Stimulated activated CD4-positive, alpha-beta T cell treated with anti-CD3 and anti-CD28 coated beads, TNF-alpha, amount 100 ng/mL, for 24 hours (primary cell): ENCODE measurements at regions not wholly inside any gene's neighbourhood (a gene's known extent, or its start where the extent isn't known, plus 50 kb on each side); places are given as distances from the start of the nearest gene placed in this dataset.
"Not testable (repeated sequence)": the region's sequence is repeated elsewhere in the genome, so short reads cannot be mapped to it uniquely, and the experiment has no call there.

Experiments used
- DNase-seq, 3 experiments: peaks; one replicate each; pipeline ENCODE4 v3.0.0-alpha.2; 2020; ENCODE audit warnings: low read depth in 3 of 3

DNA sequence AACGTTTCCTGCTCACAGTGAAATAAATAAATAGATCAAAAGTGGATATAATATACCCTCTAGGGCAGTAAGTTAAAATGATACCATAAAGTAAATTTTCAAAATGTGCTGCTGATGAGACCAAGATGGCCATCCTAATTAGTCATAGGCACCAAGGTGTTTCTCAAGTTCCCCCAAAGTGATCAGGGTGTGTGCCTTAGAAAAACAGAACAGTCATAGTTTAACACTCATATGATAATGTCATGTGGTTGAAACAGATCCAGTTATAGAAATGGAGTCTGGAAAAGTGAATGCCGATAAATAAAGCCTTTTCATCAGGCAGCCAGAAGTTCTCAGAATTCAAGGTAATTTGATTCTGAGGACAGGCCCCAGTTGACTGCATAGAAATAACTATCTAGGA, 161.5 kb upstream of the CDKN2B start:
- DNase-seq, result no peak

DNA sequence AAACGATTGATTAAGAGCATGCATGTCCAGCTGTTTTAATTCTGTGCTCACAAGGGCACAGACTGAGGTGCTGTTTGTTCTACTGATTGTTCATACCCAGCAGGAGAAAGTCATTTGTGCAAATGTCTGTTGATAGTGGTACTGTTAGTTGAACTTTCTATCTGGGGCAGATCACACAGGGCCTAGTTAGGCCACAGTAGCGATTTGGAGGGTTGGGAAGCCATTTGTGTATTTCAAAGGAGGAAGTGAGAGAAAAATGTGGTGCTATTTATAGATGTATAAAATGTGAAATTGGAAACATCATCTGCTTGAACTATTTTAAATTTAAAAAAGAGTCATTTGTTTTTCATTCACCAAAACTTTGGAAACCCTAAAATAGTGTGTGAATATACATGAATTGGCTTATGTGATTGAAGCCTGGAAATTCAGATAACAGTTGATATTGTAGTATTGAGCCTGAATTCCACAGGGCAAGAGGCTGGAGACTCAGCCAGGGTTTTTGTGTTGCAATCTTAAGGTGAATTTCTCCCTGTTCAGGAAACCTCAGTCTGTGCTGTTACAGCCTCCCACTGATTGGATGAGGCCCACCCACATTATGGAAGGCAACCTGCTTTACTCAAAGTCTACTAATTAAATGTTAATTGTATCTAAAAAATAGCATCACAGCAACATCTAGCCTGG, 162.0 kb upstream of the CDKN2B start:
- DNase-seq, result no peak

DNA sequence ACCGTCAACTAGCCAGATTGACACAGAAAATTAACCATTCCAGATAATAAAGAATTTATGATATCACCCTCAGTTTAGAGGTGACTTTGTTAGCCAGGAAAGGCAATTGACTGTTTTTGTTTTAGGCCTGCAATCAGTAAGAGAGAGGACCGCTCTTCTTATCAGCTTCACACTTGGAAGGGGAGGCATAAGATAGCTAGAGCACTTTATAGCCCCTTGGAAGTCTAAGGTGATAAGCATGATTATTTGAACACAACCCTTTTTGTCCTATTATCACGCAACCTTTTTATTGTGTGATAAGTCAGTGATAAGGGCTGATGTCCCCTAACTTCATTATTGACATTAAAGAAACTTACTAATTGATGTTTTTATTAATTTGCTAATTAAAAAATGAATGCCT, 162.6 kb upstream of the CDKN2B start:
- no peak for DNase-seq

DNA sequence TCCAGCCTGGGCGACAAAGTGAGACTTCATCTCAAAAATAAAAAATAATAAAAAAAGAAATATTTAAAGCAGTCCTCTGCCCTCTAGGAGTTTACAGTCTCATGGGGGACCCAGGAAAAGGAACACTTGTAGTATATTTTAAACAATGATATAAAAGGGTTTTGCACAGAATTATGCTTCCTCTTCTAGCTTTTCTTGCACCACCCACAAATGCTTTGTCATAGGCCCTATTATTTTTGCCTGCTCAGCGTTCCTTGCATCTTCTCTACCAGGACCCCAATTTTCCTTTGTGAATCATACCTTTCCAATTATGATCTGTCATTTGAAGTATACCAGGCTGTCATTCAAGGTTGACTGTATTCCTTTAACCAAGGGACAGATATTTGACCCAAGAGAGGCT, 164.8 kb upstream of the CDKN2B start:
- DNase-seq, result no peak

DNA sequence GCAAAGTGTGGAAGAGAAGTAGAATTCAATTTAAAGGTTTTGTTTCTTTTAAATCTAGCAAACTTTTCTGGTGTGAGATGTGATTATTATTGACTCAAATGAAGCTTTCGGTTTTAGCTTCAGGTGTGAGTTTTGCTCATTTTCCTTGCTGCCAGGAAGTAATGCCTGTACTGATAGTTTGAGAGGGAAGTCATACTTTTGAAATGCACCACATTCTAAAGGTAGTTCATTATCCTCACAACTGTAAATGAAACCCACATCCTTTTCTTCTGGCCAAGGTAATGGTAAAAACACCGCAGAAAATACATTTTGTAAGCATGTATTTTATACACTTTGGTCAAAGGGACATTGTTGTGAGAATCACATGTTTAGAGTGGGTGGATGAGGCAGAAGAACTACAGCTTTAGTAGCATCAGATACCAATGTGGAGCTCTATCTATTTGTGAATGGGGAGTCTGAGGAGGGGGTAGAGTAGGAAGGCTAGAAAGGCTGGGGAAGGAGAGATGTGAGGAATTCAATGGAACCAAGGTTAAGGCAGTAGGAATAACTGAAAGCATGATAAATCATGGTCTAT, 167.0 kb upstream of the CDKN2B start:
- no peak for DNase-seq

DNA sequence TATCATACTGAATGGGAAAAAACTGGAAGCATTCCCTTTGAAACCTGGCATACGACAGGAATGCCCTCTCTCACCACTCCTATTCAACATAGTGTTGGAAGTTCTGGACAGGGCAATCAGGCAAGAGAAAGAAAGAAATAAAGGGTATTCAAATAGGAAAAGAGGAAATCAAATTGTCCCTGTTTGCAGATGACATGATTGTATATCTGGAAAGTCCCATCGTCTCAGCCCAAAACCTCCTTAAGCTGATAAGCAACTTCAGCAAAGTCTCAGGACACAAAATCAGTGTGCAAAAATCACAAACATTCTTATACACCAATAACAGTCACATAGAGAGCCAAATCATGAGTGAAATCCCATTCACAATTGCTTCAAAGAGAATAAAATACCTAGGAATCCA, 171.9 kb upstream of the CDKN2B start:
- DNase-seq, result not testable (repeated sequence)

DNA sequence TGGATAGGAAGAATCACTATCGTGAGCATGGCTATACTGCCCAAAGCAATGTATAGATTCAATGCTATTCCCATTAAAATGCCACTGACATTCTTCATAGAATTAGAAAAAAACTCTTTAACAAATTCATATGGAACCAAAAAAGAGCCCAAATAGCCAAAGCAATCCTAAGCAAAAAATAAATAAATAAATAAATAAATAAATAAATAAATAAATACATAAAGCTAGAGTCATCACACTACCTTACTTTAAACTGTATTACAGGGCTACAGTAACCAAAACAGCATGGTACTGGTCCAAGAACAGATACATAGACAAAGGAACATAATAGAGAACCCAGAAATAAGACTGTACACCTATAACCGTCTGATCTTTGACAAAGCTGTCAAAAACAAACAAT, 180.4 kb upstream of the CDKN2B start:
- no peak for DNase-seq

DNA sequence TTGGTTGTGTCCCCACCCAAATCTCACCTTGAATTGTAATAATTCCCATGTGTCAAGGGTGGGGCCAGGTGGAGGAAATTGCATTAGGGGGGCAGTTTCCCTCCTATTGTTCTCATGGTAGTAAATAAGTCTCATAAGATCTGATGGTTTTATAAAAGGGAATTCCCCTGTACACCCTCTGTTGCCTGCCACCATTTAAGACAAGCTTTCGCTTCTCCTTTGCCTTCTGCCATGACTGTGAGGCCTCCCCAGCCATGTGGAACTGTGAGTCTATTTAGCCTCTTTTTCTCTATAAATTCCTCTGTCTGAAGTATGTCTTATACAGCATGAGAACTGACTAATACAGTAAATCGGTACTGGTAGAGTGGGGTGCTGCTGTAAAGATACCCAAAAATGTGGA, 187.9 kb upstream of the CDKN2B start:
- not testable (repeated sequence) for DNase-seq

DNA sequence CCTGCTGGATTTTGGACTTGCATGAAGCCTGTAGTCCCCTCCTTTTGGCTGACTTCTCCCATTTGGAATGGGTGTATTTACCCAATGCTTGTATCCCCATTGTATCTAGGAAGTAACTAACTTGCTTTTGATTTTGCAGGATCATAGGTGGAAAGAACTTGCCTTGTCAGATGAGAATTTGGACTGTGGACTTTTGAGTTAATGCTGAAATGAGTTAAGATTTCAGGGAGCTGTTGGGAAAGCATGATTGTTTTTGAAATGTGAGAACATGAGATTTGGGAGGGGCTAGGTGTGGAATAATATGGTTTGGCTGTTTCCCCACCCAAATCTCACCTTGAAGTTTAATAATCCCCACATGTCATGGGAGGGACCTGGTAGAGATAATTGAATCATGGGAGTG, 189.6 kb upstream of the CDKN2B start:
- DNase-seq, result no peak

DNA sequence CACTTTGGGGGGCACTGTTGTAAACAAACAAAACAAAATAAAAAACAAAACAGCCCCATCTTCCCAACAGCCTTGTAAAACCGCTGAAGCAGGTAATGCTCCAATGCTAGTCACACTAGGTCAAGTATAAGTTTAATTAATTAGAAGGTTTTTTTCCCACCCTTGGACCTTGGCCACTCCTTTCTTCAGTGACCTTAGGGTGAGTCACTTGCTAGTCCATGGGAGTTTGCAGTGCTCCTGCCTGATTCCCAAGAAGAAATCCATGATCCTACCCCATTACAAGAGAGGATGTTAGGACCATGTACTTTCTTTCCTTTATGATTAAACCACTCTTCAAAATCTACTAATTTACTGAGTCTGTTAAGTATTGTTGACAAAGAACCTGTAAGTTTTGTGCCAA, 192.2 kb upstream of the CDKN2B start:
- DNase-seq, result no peak

DNA sequence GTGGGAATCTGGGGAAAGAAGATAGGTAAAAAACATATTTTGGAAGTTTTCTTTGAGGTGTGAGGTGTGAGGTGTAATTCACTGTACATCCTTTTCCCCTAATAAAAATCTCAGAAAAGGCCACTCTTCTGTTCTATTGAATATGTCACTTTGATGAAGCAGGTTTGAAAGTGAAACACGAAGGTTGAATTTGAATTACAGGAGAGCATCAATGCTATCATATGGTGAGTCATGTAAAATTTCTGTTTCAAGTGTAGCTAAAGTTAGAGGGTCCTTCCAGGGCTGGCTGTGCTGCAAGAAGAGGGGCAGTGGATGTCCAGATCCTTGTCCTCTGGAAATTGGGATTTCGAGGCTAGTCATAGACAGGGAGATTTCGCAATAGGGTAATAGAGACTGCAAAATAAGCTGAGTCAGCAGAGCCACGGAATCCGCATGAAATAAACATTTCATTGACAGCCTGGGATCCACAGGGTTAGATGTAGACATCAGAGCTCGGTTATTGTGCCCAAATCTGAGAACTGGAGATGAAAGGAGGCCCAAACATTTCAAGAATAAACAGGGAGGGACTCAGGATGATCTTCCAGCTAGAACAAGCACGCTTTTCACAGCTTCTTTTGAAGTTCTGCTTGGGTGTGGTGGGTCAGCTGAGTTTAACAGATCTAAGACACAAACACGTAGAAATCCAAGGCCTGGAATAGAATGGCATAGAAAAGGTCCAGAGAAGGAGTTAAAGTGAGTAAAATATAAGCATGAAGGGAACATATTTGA, 194.4 kb upstream of the CDKN2B start:
- DNase-seq, result no peak

DNA sequence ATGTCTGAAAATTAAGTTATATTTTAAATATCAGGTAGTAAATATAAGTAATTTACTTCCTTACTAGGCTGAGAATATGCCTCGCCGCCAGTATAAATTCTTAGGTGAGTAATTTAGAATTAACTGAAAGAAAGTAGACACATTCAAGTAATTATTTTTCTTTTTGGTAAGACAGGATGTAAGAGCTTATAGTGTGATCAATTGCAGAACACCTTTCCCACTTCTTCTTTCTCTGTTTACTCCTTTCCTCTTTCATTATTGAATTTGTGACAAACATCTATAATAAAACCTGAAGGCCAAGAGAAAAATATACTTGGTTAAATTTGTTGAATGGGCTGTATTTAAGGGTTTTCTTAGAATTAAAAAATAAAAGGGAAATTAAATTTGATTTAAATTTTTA, 195.1 kb upstream of the CDKN2B start:
- DNase-seq, result no peak

DNA sequence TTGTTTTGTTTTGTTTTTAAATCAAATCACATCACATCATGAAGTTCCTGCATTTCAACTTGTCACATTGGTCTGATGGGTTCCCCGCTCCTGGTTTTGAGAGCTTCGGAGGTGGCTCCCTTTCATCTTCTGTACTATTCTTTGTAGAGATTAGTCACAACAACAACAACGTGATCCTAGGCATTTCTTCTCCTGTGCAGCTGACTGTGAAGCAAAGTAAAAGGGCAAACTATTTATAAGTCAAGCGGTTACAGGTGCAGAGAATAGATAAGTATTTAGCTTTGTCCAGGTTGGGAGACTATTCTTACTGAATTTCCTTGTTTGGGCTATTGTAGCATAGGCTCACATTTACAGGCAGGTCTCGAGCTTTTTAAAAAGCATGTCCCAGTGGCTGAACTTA, 197.7 kb upstream of the CDKN2B start:
- no peak for DNase-seq

DNA sequence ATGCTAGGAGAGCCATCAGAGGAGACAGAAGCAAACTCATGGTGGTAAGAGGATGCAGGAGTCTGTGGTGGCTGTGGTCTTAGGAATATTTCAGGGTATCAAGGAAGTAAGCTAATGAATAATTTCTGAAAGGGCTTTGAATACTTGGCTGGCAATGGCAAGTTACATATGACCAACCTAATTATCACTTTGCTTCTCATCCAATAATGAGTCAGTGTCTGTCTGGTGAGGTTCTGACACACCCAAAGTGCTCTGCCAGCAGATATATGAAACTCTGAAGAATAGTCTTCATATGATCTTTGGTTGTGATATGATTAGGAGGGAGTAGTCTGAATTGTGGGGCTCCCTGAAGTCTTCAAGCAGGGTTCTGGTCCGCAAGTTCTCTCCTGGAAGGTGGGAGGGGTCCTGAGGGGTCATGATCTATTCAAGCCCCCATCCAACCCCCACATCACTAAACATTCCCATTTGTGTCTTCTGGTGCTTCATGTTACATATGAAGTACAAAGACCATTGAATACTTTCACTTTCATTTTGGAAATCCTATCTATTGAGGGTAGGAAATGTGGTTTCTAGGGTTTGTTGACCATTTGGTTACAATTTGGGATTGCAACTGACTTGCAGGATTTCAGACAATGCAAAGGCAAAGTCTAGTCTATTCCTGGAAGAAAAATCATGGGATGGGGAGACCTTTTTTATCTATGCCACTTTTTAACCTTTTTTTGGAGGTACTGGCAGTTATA, 199.9 kb upstream of the CDKN2B start:
- no peak for DNase-seq

DNA sequence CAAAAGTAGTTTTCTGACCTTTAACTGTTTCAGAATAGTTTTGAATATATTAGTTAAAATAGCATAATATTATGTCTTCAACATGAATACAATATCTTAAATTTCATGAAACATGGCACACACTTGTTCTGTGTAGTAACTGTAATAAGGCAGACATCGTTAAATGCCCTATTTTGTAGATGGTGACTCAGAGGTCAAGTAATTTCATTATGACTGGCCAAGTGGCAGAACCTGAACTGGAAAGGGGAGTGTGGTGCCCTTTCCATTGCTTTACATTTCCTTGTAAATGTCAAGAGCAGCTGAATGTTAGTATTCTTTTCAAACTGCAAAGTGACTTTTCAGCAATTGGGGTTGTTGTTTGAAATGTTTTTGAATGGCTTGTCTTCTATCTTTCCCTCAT, 201.2 kb upstream of the CDKN2B start:
- DNase-seq, result no peak

DNA sequence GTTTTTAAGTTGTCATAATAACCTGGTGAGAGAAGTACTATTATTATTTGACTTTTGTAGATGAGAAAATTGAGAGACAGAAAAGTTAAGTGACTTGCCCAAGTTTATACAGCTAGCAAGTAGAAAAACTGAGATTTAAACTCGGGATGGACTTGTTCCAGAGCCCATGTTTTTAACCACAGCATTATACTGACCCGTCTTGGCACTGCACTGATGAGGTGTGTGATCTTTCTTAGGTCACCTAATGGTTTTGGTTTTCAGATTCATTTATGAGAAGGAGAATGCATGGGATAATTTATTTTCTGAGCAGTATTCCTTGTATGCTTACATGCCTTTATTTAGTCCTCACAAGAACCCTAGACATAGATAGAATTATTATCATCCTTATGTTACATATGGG, 201.8 kb upstream of the CDKN2B start:
- DNase-seq, result no peak

DNA sequence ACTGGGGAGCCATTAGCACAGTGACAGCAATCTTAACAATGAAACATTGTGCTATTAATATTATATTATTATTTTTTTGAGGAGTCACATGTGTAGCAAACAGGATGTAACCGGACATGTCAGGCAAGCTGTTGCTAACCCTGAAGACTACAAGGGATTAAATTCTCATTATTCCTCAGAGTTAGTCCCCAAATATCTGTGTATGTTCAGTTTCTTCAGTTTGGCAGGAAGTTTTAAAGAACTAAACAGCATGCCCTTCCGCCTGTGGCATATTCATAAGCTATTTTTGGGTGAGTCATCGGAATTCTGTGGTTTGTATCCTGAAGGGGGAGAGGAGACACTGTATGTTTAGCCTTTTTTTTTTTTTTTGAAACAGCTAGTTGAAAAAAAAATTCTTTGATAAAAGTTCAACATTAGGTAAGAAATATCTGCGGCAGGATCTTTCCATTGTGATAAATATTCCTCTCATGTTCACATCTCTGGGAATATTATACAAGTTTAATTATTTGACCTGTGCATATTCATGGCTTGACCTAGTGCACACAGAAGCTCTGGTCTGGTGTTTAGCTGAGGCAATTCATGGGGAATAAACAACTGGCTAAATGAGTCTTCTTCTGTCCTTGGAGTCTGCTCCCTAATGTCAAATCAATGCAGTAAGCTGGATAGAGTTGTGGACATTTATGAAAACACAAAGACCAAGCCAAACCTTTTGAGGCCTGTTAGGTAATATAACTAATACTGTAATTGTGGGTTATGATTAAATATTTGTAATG, 202.7 kb upstream of the CDKN2B start:
- no peak for DNase-seq

DNA sequence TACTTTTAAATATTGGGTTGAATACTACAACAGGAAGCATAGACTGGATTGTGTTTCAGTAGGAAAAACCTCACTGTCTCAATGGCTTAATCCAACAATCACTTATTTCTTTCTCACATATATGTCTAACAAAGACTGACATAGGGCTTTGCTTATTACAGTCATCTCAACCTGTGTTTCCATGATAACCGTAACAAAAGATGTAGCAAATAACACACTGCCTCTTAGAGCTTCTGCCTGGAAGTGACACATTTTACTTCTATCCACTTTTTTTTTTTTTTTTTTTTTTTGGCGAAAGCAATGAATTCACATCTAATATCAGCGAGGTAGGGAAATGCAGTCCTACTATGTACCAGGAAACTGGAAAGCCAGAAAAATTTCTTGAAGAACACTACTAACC, 204.9 kb upstream of the CDKN2B start:
- DNase-seq, result no peak

DNA sequence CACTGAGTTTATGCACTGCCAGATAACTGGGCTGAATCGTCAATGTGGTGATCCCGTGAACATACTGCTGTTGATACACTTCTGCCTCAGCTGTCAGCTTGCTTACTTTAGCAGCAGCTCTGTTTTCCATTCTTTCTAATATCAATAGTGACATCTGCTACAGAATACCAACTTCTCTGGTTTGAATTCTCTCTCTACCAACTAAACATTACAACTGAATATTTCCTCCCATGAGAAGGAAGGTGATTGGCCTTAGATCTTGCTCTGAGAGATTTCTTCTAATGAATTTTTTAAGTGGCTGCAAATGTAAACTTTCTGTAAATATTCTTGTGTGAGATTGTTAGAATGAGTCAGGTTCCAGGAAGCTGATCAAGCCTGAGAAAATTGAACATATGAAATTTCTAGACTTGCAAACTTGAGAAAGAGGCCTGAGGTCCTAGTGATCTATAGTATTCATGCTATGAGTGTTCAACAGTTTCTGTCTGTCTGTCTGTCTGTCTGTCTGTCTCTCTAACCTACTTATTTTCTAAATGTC, 205.5 kb upstream of the CDKN2B start:
- DNase-seq, result no peak

DNA sequence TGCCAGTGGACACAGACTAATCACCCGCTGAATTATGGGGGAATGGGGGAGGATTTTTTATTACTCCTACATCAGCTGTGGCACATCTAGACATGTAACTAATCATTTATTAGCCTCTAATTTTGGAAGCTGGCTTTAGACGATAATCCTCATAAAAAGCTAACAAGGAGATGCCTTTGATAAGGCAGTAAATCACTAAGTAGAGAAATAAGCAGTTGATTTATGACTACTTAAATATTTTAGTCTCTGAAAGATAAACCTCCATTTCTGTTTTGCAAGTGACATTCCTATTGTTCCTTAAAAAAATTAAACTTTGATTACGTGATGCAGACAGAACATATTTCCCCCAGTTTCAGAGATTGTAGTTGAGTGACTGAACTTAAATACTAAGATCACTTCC, 206.4 kb upstream of the CDKN2B start:
- DNase-seq, result no peak

DNA sequence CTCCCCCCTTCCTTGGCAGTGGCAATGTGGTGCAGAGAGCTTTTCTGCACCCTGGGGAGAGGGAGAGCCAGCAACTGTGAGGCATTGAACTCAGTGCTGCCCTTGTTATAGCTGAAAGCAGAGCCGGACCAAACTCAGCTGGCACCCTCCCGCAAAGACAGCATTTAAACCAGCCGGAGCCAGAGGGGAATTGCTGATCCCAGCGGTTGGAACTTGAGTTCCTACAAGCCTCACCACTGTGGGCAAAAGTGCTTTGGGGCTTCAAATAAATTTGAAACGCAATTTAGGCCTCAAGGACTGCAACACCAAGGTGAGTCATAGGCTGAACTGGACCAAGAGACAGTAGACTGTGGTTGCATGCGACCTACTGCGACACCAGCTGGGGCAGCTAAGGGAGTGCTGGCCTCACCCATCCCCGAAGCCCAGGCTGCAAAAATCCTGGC, 207.6 kb upstream of the CDKN2B start:
- no peak for DNase-seq

DNA sequence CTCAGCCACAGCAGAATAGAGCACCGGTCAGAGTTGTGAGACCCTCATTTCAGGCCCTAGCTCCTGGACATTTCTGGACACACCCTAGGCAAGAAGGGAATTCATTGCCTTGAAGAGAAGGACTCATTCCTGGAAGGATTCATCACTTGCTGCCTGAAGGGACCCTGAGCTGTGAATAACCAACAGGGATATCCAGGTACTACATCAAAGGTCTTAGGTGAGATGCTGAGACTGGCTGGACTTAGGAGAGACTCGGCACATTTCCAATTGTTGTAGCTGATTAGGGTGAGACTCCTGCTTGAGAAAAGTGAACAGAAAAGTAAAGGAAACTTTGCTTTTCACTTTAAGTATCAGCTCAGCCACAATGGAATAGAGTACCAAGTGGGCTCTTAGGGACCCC, 208.1 kb upstream of the CDKN2B start:
- no peak for DNase-seq
